HL-60 (cell line): ENCODE measurements at regions not wholly inside any gene's neighbourhood (a gene's known extent, or its start where the extent isn't known, plus 50 kb on each side); places are given as distances from the start of the nearest gene placed in this dataset.

Experiments used
- DNase-seq, 2 experiments: peaks; one replicate each; pipeline ENCODE4 v3.0.0-alpha.2; 2010 to 2020; ENCODE audit warnings: low read depth in 1 of 2, low spot score in 1 of 2
- H3K27ac ChIP-seq: fragments of 250-450 bp; sonication (Bioruptor Pico); replicated peaks from 2 replicates; pipeline ENCODE4 v1.5.1; 2020; ENCODE audit warnings: mild to moderate bottlenecking, moderate library complexity
- H3K27me3 ChIP-seq: fragments of 250-450 bp; sonication (Bioruptor Pico); 2 replicates; pipeline ENCODE4 v1.5.1; 2021; ENCODE audit warnings: mild to moderate bottlenecking, moderate library complexity; ENCODE audit not compliant: insufficient read depth, poor library complexity, severe bottlenecking
- H3K4me3 ChIP-seq: replicated peaks from 2 replicates; pipeline ENCODE4 v1.5.1; 2011; ENCODE audit warnings: mild to moderate bottlenecking, control low read depth, low read length; ENCODE audit not compliant: insufficient read depth
- CTCF ChIP-seq: IDR thresholded peaks from one replicate; pipeline ENCODE4 v1.5.1; 2011; ENCODE audit warnings: low read length, control low read depth, inconsistent platforms; ENCODE audit not compliant: insufficient read depth
- GABPA ChIP-seq: IDR thresholded peaks from 2 replicates; pipeline ENCODE4 v1.6.1; 2012; ENCODE audit warnings: low read depth
- POLR2AphosphoS5 ChIP-seq: IDR thresholded peaks from 2 replicates; pipeline ENCODE4 v1.6.1; 2012; ENCODE audit warnings: low read depth
- REST ChIP-seq: IDR thresholded peaks from 2 replicates; pipeline ENCODE4 v1.6.1; 2012; ENCODE audit warnings: low read depth; ENCODE audit not compliant: insufficient replicate concordance
- SPI1 ChIP-seq: IDR thresholded peaks from 2 replicates; pipeline ENCODE4 v1.6.1; 2012; ENCODE audit warnings: low read depth, mild to moderate bottlenecking, borderline replicate concordance

- Histone ChIP-seq H3K27ac (no peak overlapping the region), H3K27me3 (peaks cover 3% of the 10 kb centered on the region), H3K4me3 (no peak overlapping the region)
- TF ChIP-seq SPI1 = no peak
- no peak for TF ChIP-seq POLR2AphosphoS5
- TF ChIP-seq GABPA = no peak
- DNase-seq = no peak
Observed at GRCh38 chr13:47553329-47553977, 447.6 kb downstream of the SUCLA2 start.

- H3K27ac ChIP-seq = no peak overlapping the region
- peaks cover 3% of the 10 kb centered on the region for H3K27me3 ChIP-seq
- H3K4me3 ChIP-seq = no peak overlapping the region
- no peak for TF ChIP-seq CTCF
- TF ChIP-seq GABPA = no peak
- no peak for TF ChIP-seq SPI1
- TF ChIP-seq POLR2AphosphoS5 = no peak
- no peak for TF ChIP-seq REST
- DNase-seq = no peak
Observed at GRCh38 chr13:47549219-47549752, 451.8 kb downstream of the SUCLA2 start.

- Histone ChIP-seq H3K27me3 (peaks cover 3% of the 10 kb centered on the region), H3K27ac (no peak overlapping the region), H3K4me3 (no peak overlapping the region)
- no peak for DNase-seq
- TF ChIP-seq GABPA (no peak), REST (no peak)
Observed at GRCh38 chr13:47548294-47548840, 452.7 kb downstream of the SUCLA2 start.

- DNase-seq = no peak
- H3K27me3 ChIP-seq = peaks cover 3% of the 10 kb centered on the region
- TF ChIP-seq CTCF (no peak), REST (no peak), GABPA (no peak), SPI1 (no peak), POLR2AphosphoS5 (no peak)
- H3K4me3 ChIP-seq = no peak overlapping the region
- H3K27ac ChIP-seq = no peak overlapping the region
Observed at GRCh38 chr13:47546391-47547225, 454.5 kb downstream of the SUCLA2 start.
